Panc1 (cell line): ENCODE measurements at regions not wholly inside any gene's neighbourhood (a gene's known extent, or its start where the extent isn't known, plus 50 kb on each side); places are given as distances from the start of the nearest gene placed in this dataset.

Experiments used
- ATAC-seq: fragments of 200-7000 bp; cut with Tn5 transposase; 2 replicates; pipeline ENCODE4 v1.9.1; 2020; ENCODE audit warnings: mild to moderate bottlenecking, moderate library complexity
- BruUV-seq: library from RNA; stranded (reverse); fragments of 400-500 nt; replicated peaks from 2 replicates; lab custom pipeline; 2021; lab: Mats Ljungman, UMichigan
- CTCF ChIA-PET: fragments of 300-600 bp; sonication (Branson Sonifier 250); formaldehyde crosslinking; loops from one replicate; lab custom pipeline; 2022; ENCODE audit warnings: antibody characterized with exemption; lab: Charles Lee
- POLR2A ChIA-PET: fragments of 300-600 bp; sonication (Branson Sonifier 250); formaldehyde crosslinking; loops from one replicate; lab custom pipeline; 2022; ENCODE audit warnings: antibody characterized with exemption; lab: Charles Lee
- DNase-seq: peaks from one replicate; pipeline ENCODE4 v3.0.0-alpha.2; 2010; ENCODE audit warnings: low read depth, low spot score
- H3K27ac ChIP-seq: 2 replicates; pipeline ENCODE4 v1.5.1; 2011; ENCODE audit warnings: mild to moderate bottlenecking, low read length, inconsistent platforms
- H3K27me3 ChIP-seq: fragments of 200-500 bp; sonication (Bioruptor generic); 2 replicates; pipeline ENCODE4 v1.6.0; 2014; ENCODE audit warnings: low read length, inconsistent platforms; ENCODE audit not compliant: control insufficient read depth, insufficient read depth
- H3K36me3 ChIP-seq: fragments of 200-500 bp; sonication (Bioruptor generic); 2 replicates; pipeline ENCODE4 v1.5.1; 2014; ENCODE audit warnings: inconsistent platforms, mild to moderate bottlenecking, low read length, moderate library complexity; ENCODE audit not compliant: control insufficient read depth, insufficient read depth
- H3K4me1 ChIP-seq: 2 replicates; pipeline ENCODE4 v1.5.1; 2011; ENCODE audit warnings: inconsistent platforms, mild to moderate bottlenecking, low read length, moderate library complexity; ENCODE audit not compliant: control insufficient read depth, insufficient read depth
- H3K4me3 ChIP-seq, 2 experiments: 2 replicates each; pipeline ENCODE4 v1.5.1; 2011 to 2012; ENCODE audit warnings: low read depth in 2 of 2, low read length in 2 of 2, mild to moderate bottlenecking in 2 of 2, inconsistent platforms in 1 of 2, moderate library complexity in 1 of 2
- H3K9me3 ChIP-seq: fragments of 200-500 bp; sonication (Bioruptor generic); 2 replicates; pipeline ENCODE4 v1.5.1; 2014; ENCODE audit warnings: low read depth, mild to moderate bottlenecking, inconsistent platforms, low read length, moderate library complexity; ENCODE audit not compliant: control insufficient read depth, insufficient read depth
- CTCF ChIP-seq: fragments of 450-650 bp; IDR thresholded peaks from 2 replicates; pipeline ENCODE4 v1.5.1; 2017; ENCODE audit warnings: mild to moderate bottlenecking
- POLR2AphosphoS5 ChIP-seq: IDR thresholded peaks from 2 replicates; pipeline ENCODE4 v1.6.1; 2012; ENCODE audit warnings: mild to moderate bottlenecking, low read depth, low read length, moderate library complexity
- REST ChIP-seq, 2 experiments: IDR thresholded peaks; 2 replicates each; pipeline ENCODE4 v1.6.1; 2011 to 2012; ENCODE audit warnings: low read depth in 2 of 2, control low read depth in 1 of 2, low read length in 1 of 2, mild to moderate bottlenecking in 1 of 2, moderate library complexity in 1 of 2; ENCODE audit not compliant: insufficient read depth in 1 of 2
- SIN3A ChIP-seq: IDR thresholded peaks from 2 replicates; pipeline ENCODE4 v1.6.1; 2012; ENCODE audit warnings: low read depth, mild to moderate bottlenecking, low read length, moderate library complexity, borderline replicate concordance; ENCODE audit not compliant: insufficient read depth
- TCF7L2 ChIP-seq: IDR thresholded peaks from 2 replicates; pipeline ENCODE4 v1.6.1; 2011; ENCODE audit warnings: mild to moderate bottlenecking, low read depth, low read length, inconsistent platforms
- in situ Hi-C: cut with HindIII; loops from 2 replicates; pipeline ENCODE4 v1.10.0; 2016; ENCODE audit warnings: low sequenced_read_pairs, low pct_unique_long_range_greater_than_20kb
- intact Hi-C: fragments of 100-400 bp; cut with micrococcal nuclease; formaldehyde crosslinking; loops from one replicate; pipeline ENCODE4 v1.10.0; 2022; ENCODE audit not compliant: unreplicated experiment

- H3K9me3 ChIP-seq: 0 out of 2 replicates have a peak, but pooled peaks cover 3% of the 10 kb centered on the region
- in situ Hi-C loops: no loop called here
- no peak overlapping the region for H3K4me3 ChIP-seq
- no TSS peak for BruUV-seq
- intact Hi-C loops: no loop called here
- TF ChIP-seq POLR2AphosphoS5: no peak
- no peaks in the 10 kb centered on the region for H3K27me3 ChIP-seq
- POLR2A ChIA-PET: no interaction called here
- H3K36me3 ChIP-seq: no peaks in the 10 kb centered on the region
- no peaks in the 10 kb centered on the region for H3K4me1 ChIP-seq
- H3K27ac ChIP-seq: no peak overlapping the region
- no peak for DNase-seq
- CTCF ChIA-PET: no interaction called here
- no peak for ATAC-seq
These were observed 321.3 kb downstream of the TFAP2B start for GRCh38 chr6:51139950-51140385.

DNA sequence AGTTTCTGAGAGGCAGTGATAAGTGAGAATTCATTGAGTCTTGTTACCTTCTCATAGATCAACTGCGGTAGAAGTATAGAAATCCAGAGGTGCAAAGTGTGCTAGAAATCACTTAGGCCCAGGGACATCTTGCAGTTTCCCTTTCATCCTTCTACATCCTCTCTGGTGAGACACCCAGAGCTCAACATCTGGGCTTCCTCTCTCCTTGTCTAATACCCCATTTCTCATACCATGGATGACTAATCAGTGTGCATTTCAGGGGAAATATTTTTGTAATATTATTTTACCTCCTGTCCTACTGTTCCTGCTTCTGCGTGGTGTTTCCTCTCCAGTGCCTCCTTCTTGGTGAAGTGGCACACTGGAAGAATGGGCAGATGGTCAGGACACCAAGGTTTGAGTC lies 322.4 kb downstream of the TFAP2B start:
- TF ChIP-seq SIN3A: no peak
- no peak for TF ChIP-seq POLR2AphosphoS5
- TF ChIP-seq REST (IDR thresholded peaks at IDR 0.05; ENCODE audit: insufficient read depth in 1 of 2, low read depth in 2 of 2, low read length in 1 of 2): no peak
- no peak for TF ChIP-seq CTCF
- no peak for TF ChIP-seq TCF7L2
- in situ Hi-C loops: no loop called here
- DNase-seq: no peak
- BruUV-seq: no TSS peak
- no peaks in the 10 kb centered on the region for H3K27me3 ChIP-seq
- H3K36me3 ChIP-seq: no peaks in the 10 kb centered on the region
- no peak overlapping the region for H3K4me3 ChIP-seq
- ATAC-seq: no peak
- H3K9me3 ChIP-seq: 0 out of 2 replicates have a peak, but pooled peaks cover 3% of the 10 kb centered on the region
- H3K4me1 ChIP-seq: no peaks in the 10 kb centered on the region
- ChIA-PET POLR2A (no interaction called here), CTCF (no interaction called here)
- intact Hi-C loops: no loop called here
- H3K27ac ChIP-seq: no peak overlapping the region

GRCh38 chr6:51147756-51148155 lies 329.1 kb downstream of the TFAP2B start:
- in situ Hi-C loops (no loop called here), intact Hi-C loops (no loop called here)
- ATAC-seq (no peak), DNase-seq (no peak)
- no peak overlapping the region for H3K27ac ChIP-seq
- no peaks in the 10 kb centered on the region for H3K36me3 ChIP-seq
- no peaks in the 10 kb centered on the region for H3K27me3 ChIP-seq
- H3K9me3 ChIP-seq: no peaks in the 10 kb centered on the region
- TF ChIP-seq CTCF (no peak), POLR2AphosphoS5 (no peak), TCF7L2 (no peak), SIN3A (no peak), REST (IDR thresholded peaks at IDR 0.05; ENCODE audit: insufficient read depth in 1 of 2, low read depth in 2 of 2, low read length in 1 of 2) (no peak)
- H3K4me3 ChIP-seq: no peak overlapping the region
- POLR2A ChIA-PET: no interaction called here
- CTCF ChIA-PET: no interaction called here
- no peaks in the 10 kb centered on the region for H3K4me1 ChIP-seq
- BruUV-seq: no TSS peak
